Liver (tissue), 8 donors: ENCODE measurements at regions not wholly inside any gene's neighbourhood (a gene's known extent, or its start where the extent isn't known, plus 50 kb on each side); places are given as distances from the start of the nearest gene placed in this dataset.
A peak's percentile ranks its signal among the peaks of the same experiment; 100 is the strongest.

Source experiments
- DNase-seq: peaks from one replicate; pipeline ENCODE4 v3.0.0-alpha.2; 2017; ENCODE audit warnings: low spot score
- H3K27ac ChIP-seq, 2 donors: one replicate each; pipeline ENCODE4 v1.7.0; 2013; ENCODE audit warnings: inconsistent platforms in 2 of 2, low read length in 2 of 2, control low read depth in 1 of 2, low read depth in 1 of 2, mild to moderate bottlenecking in 1 of 2
- H3K27me3 ChIP-seq, 4 donors: one replicate each; pipeline versions ENCODE4 v1.6.1 to v1.7.0; 2013; ENCODE audit warnings: low read length in 3 of 4, inconsistent platforms in 1 of 4, mild to moderate bottlenecking in 1 of 4, moderate library complexity in 1 of 4; ENCODE audit not compliant: control insufficient read depth in 4 of 4, insufficient read depth in 4 of 4
- H3K36me3 ChIP-seq, 4 donors: one replicate each; pipeline versions ENCODE4 v1.6.1 to v1.7.0; 2013; ENCODE audit warnings: low read length in 3 of 4, mild to moderate bottlenecking in 3 of 4, low read depth in 1 of 4, moderate library complexity in 1 of 4; ENCODE audit not compliant: control insufficient read depth in 4 of 4, insufficient read depth in 3 of 4
- H3K4me1 ChIP-seq, 4 donors: one replicate each; pipeline versions ENCODE4 v1.6.1 to v1.7.0; 2013; ENCODE audit warnings: low read length in 3 of 4, mild to moderate bottlenecking in 3 of 4, moderate library complexity in 1 of 4; ENCODE audit not compliant: control insufficient read depth in 4 of 4, insufficient read depth in 4 of 4
- H3K4me3 ChIP-seq, 3 donors: one replicate each; pipeline versions ENCODE4 v1.6.1 to v1.7.0; 2013; ENCODE audit warnings: low read length in 3 of 3, control low read depth in 1 of 3, low read depth in 1 of 3, mild to moderate bottlenecking in 1 of 3
- H3K9ac ChIP-seq, 2 donors: one replicate each; pipeline ENCODE4 v1.7.0; 2013; ENCODE audit warnings: low read length in 2 of 2, mild to moderate bottlenecking in 2 of 2, moderate library complexity in 2 of 2, control low read depth in 1 of 2, low read depth in 1 of 2
- H3K9me3 ChIP-seq, 4 donors: one replicate each; pipeline versions ENCODE4 v1.6.1 to v1.7.0; 2013; ENCODE audit warnings: low read length in 3 of 4; ENCODE audit not compliant: control insufficient read depth in 4 of 4
- EGR1 ChIP-seq, 2 donors: IDR thresholded peaks; 2 replicates each; pipeline ENCODE4 v1.6.1; 2016 to 2018; ENCODE audit warnings: antibody characterized with exemption in 2 of 2, low read depth in 2 of 2
- FOXA1 ChIP-seq: IDR thresholded peaks from 2 replicates; pipeline ENCODE4 v1.6.1; 2016; ENCODE audit warnings: antibody characterized with exemption
- FOXA2 ChIP-seq: IDR thresholded peaks from 2 replicates; pipeline ENCODE4 v1.6.1; 2016; ENCODE audit warnings: antibody characterized with exemption
- GABPA ChIP-seq, 2 donors: IDR thresholded peaks in 1 of 2; conservative IDR thresholded peaks in 1 of 2; 2 replicates each; pipeline ENCODE4 v1.6.1; 2016; ENCODE audit warnings: antibody characterized with exemption in 2 of 2, mild to moderate bottlenecking in 1 of 2, moderate library complexity in 1 of 2
- HNF4A ChIP-seq, 2 donors: conservative IDR thresholded peaks; 2 replicates each; pipeline ENCODE4 v1.6.1; 2016; ENCODE audit warnings: antibody characterized with exemption in 2 of 2, mild to moderate bottlenecking in 2 of 2
- HNF4G ChIP-seq: IDR thresholded peaks from 2 replicates; pipeline ENCODE4 v1.6.1; 2016; ENCODE audit warnings: antibody characterized with exemption
- JUND ChIP-seq, 2 donors: IDR thresholded peaks; 2 replicates each; pipeline ENCODE4 v1.6.1; 2016; ENCODE audit warnings: antibody characterized with exemption in 2 of 2
- NR2F2 ChIP-seq: IDR thresholded peaks from 2 replicates; pipeline ENCODE4 v1.6.1; 2016; ENCODE audit warnings: antibody characterized with exemption
- RAD21 ChIP-seq, 2 donors: IDR thresholded peaks; 2 replicates each; pipeline ENCODE4 v1.6.1; 2016; ENCODE audit warnings: antibody characterized with exemption in 2 of 2, mild to moderate bottlenecking in 2 of 2
- RXRA ChIP-seq, 2 donors: IDR thresholded peaks; 2 replicates each; pipeline ENCODE4 v1.6.1; 2017 to 2018; ENCODE audit warnings: antibody characterized with exemption in 2 of 2, mild to moderate bottlenecking in 1 of 2
- SP1 ChIP-seq: IDR thresholded peaks from 2 replicates; pipeline ENCODE4 v1.6.1; 2018; ENCODE audit warnings: antibody characterized with exemption, mild to moderate bottlenecking
- TAF1 ChIP-seq: conservative IDR thresholded peaks from 2 replicates; pipeline ENCODE4 v1.6.1; 2016; ENCODE audit warnings: antibody characterized with exemption, mild to moderate bottlenecking
- YY1 ChIP-seq: IDR thresholded peaks from 2 replicates; pipeline ENCODE4 v1.6.1; 2016; ENCODE audit warnings: antibody characterized with exemption, mild to moderate bottlenecking
- WGBS: extraction: QIAGEN DNeasy Blood & Tissue Kit; methylation state at CpG from one replicate; pipeline ENCODE4 v1.1.7; 2013; 5-methylcytosine and 5-hydroxymethylcytosine counted together
- TF ChIP-seq, protein P1 (sequence below): IDR thresholded peaks from 2 replicates; pipeline ENCODE4 v1.6.1; 2016; ENCODE audit warnings: antibody characterized with exemption
- TF ChIP-seq, protein P2 (sequence below): IDR thresholded peaks from 2 replicates; pipeline ENCODE4 v1.6.1; 2016; ENCODE audit warnings: antibody characterized with exemption
- TF ChIP-seq, protein P3 (sequence below): IDR thresholded peaks from 2 replicates; pipeline ENCODE4 v1.6.1; 2016; ENCODE audit warnings: antibody characterized with exemption, mild to moderate bottlenecking
- TF ChIP-seq, protein P4 (sequence below): IDR thresholded peaks from 2 replicates; pipeline ENCODE4 v1.6.1; 2016; ENCODE audit warnings: antibody characterized with exemption
- TF ChIP-seq, protein P5 (sequence below): fragments of 150-350 bp; IDR thresholded peaks from 2 replicates; pipeline ENCODE4 v1.5.1; 2017; ENCODE audit warnings: improper control_type of control experiment, low read depth, low read length; ENCODE audit not compliant: missing input control
- donor health status: healthy.
- donor health status: healthy.
- donor health status: healthy.
- donor health status: healthy.
- donor health status: healthy.

DNA sequence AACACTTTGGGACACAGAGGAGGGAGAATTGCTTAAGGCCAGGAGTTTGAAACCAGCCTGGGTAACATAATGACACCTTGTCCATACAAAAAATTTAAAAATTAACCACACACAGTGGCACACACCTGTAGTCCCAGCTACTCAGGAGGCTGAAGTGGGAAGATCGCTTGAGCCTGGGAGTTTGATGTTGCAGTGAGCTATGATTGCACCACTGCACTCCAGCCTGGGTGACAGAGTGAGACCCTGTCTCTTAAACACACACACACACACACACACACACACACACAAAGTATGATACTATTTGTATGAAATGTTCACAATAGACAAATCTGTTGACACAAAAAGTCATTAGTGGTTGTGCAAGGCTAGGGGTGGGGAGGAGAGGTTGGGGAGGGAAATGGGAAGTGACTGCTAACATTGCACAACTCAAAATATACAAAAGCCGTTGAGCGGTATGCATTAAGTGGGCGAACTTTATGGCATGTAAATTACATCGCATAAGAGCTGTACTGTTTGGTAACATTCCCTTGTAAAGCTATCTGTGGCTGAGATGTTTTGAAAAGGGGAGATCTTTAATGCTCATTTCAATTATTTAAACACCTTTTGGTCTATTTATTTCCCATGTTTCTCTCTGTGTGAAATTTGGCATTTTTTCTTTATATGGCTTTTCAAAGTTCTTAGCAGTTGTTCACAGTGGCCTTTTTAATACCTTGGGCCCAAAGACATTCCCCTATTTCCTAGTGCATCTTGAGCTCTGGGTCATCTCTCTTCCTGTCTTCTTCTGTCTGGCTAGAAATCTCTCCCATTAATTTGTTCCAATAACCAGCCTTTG, 58.9 kb upstream of the ZNF516 start:
- TF ChIP-seq, protein P1, sequence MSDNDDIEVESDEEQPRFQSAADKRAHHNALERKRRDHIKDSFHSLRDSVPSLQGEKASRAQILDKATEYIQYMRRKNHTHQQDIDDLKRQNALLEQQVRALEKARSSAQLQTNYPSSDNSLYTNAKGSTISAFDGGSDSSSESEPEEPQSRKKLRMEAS = peak; percentile 52
- TF ChIP-seq RAD21 (IDR thresholded peaks at IDR 0.05) (peak in 1 of 2 donors; percentile 30), HNF4A (conservative IDR thresholded peaks at IDR 0.05) (peak; percentile 11 to 39), FOXA2 (no peak), RXRA (IDR thresholded peaks at IDR 0.05) (peak in 1 of 2 donors; percentile 45), NR2F2 (no peak)
- Histone ChIP-seq H3K4me3 (no peak overlapping the region), H3K4me1 (peaks cover 0 to 8% (median 1%) of the 10 kb centered on the region in 4 donors), H3K9ac (no peak overlapping the region), H3K27me3 (no peaks in the 10 kb centered on the region), H3K9me3 (no peaks in the 10 kb centered on the region), H3K36me3 (no peaks in the 10 kb centered on the region), H3K27ac (no peak overlapping the region)
- DNase-seq = no peak
- 21% methylated on average over 5 of the region's 5 CpGs for WGBS

DNA sequence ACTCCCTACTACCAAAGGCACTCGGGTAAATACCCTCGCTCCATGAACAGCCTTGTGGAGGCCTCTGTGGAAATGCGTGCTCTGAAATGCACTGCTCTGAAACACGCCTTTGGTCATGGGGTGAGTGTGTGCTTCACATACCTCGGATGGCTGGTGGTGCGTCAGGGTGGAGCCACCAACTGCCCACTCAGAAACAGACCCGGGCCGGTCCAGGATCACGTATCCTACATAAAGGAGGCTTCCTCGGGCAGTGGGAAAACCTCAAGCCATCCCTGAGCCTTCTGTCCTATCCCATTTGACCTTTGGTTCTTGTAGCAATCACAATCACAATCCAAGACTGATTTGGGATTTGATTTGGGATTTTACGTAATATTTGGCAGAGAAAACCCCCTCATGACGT, 53.5 kb upstream of the ZNF516 start:
- no peak for TF ChIP-seq FOXA2
- no peak for TF ChIP-seq TAF1
- no peak for TF ChIP-seq HNF4G
- TF ChIP-seq GABPA (IDR thresholded peaks at IDR 0.05 in 1 of 2, conservative IDR thresholded peaks at IDR 0.05 in 1 of 2) = no peak
- no peak for TF ChIP-seq RAD21 (IDR thresholded peaks at IDR 0.05)
- no peak for TF ChIP-seq HNF4A (conservative IDR thresholded peaks at IDR 0.05)
- TF ChIP-seq, protein P2, sequence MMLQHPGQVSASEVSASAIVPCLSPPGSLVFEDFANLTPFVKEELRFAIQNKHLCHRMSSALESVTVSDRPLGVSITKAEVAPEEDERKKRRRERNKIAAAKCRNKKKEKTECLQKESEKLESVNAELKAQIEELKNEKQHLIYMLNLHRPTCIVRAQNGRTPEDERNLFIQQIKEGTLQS = no peak
- no peak for TF ChIP-seq FOXA1
- TF ChIP-seq, protein P3, sequence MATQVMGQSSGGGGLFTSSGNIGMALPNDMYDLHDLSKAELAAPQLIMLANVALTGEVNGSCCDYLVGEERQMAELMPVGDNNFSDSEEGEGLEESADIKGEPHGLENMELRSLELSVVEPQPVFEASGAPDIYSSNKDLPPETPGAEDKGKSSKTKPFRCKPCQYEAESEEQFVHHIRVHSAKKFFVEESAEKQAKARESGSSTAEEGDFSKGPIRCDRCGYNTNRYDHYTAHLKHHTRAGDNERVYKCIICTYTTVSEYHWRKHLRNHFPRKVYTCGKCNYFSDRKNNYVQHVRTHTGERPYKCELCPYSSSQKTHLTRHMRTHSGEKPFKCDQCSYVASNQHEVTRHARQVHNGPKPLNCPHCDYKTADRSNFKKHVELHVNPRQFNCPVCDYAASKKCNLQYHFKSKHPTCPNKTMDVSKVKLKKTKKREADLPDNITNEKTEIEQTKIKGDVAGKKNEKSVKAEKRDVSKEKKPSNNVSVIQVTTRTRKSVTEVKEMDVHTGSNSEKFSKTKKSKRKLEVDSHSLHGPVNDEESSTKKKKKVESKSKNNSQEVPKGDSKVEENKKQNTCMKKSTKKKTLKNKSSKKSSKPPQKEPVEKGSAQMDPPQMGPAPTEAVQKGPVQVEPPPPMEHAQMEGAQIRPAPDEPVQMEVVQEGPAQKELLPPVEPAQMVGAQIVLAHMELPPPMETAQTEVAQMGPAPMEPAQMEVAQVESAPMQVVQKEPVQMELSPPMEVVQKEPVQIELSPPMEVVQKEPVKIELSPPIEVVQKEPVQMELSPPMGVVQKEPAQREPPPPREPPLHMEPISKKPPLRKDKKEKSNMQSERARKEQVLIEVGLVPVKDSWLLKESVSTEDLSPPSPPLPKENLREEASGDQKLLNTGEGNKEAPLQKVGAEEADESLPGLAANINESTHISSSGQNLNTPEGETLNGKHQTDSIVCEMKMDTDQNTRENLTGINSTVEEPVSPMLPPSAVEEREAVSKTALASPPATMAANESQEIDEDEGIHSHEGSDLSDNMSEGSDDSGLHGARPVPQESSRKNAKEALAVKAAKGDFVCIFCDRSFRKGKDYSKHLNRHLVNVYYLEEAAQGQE = no peak
- no peak for TF ChIP-seq YY1
- no peak for TF ChIP-seq NR2F2
- TF ChIP-seq, protein P4, sequence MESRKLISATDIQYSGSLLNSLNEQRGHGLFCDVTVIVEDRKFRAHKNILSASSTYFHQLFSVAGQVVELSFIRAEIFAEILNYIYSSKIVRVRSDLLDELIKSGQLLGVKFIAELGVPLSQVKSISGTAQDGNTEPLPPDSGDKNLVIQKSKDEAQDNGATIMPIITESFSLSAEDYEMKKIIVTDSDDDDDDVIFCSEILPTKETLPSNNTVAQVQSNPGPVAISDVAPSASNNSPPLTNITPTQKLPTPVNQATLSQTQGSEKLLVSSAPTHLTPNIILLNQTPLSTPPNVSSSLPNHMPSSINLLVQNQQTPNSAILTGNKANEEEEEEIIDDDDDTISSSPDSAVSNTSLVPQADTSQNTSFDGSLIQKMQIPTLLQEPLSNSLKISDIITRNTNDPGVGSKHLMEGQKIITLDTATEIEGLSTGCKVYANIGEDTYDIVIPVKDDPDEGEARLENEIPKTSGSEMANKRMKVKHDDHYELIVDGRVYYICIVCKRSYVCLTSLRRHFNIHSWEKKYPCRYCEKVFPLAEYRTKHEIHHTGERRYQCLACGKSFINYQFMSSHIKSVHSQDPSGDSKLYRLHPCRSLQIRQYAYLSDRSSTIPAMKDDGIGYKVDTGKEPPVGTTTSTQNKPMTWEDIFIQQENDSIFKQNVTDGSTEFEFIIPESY = no peak
- TF ChIP-seq, protein P1 = no peak
- TF ChIP-seq JUND (IDR thresholded peaks at IDR 0.05) = no peak
- TF ChIP-seq, protein P5, sequence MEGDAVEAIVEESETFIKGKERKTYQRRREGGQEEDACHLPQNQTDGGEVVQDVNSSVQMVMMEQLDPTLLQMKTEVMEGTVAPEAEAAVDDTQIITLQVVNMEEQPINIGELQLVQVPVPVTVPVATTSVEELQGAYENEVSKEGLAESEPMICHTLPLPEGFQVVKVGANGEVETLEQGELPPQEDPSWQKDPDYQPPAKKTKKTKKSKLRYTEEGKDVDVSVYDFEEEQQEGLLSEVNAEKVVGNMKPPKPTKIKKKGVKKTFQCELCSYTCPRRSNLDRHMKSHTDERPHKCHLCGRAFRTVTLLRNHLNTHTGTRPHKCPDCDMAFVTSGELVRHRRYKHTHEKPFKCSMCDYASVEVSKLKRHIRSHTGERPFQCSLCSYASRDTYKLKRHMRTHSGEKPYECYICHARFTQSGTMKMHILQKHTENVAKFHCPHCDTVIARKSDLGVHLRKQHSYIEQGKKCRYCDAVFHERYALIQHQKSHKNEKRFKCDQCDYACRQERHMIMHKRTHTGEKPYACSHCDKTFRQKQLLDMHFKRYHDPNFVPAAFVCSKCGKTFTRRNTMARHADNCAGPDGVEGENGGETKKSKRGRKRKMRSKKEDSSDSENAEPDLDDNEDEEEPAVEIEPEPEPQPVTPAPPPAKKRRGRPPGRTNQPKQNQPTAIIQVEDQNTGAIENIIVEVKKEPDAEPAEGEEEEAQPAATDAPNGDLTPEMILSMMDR = no peak
- TF ChIP-seq EGR1 (IDR thresholded peaks at IDR 0.05; ENCODE audit: low read depth in 2 of 2) = no peak
- no peak for TF ChIP-seq RXRA (IDR thresholded peaks at IDR 0.05)
- TF ChIP-seq SP1 = no peak
- 95% methylated on average over 12 of the region's 12 CpGs for WGBS

More for the DNA sequence above, 53.5 kb upstream of the ZNF516 start:
- Histone ChIP-seq H3K36me3 (no peaks in the 10 kb centered on the region), H3K4me3 (no peak overlapping the region), H3K27ac (no peak overlapping the region), H3K4me1 (peaks cover 0 to 2% (median 0%) of the 10 kb centered on the region in 4 donors), H3K9ac (no peak overlapping the region), H3K9me3 (no peaks in the 10 kb centered on the region), H3K27me3 (no peaks in the 10 kb centered on the region)
- DNase-seq = no peak
